NB4 (cell line): ENCODE measurements at regions not wholly inside any gene's neighbourhood (a gene's known extent, or its start where the extent isn't known, plus 50 kb on each side); places are given as distances from the start of the nearest gene placed in this dataset.

Experiments
- DNase-seq: peaks from one replicate; pipeline ENCODE4 v3.0.0; 2010; ENCODE audit warnings: low read depth
- H3K4me3 ChIP-seq: one replicate; pipeline ENCODE4 v1.5.1; 2011; ENCODE audit warnings: mild to moderate bottlenecking, low read depth, low read length, moderate library complexity
- CTCF ChIP-seq: IDR thresholded peaks from one replicate; pipeline ENCODE4 v1.5.1; 2012; ENCODE audit warnings: low read depth, low read length
- MYC ChIP-seq: IDR thresholded peaks from 2 replicates; pipeline ENCODE4 v1.6.1; 2011; ENCODE audit warnings: low read depth, low read length
- POLR2A ChIP-seq: IDR thresholded peaks from 2 replicates; pipeline ENCODE4 v1.6.1; 2011; ENCODE audit warnings: mild to moderate bottlenecking; ENCODE audit not compliant: insufficient read length; ENCODE audit errors: extremely low read depth
- TF ChIP-seq, protein P1 (sequence below): IDR thresholded peaks from 2 replicates; pipeline ENCODE4 v1.6.1; 2011; ENCODE audit warnings: low read depth, low read length

DNA sequence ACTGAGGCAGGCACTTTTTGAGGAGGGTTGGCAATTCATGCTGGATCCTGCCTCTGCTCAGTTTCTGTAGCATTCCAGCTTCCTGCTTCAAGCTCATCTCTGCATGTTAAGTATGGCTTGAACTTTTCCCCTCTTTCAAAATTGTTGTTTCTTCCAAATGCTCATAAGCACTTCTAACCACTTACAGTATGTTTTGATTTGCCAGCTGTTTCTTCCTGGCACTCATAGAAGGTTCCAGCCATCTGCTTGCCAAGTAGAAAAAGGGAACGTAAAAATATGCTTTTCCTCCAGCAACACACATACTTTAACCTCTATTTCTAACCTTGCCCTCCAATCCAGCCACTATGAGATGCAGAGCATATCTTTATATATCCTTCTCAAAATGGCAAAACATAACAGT is 692.6 kb upstream of the COBL start:
- TF ChIP-seq POLR2A (no peak), CTCF (no peak), MYC (no peak)
- TF ChIP-seq, protein P1, sequence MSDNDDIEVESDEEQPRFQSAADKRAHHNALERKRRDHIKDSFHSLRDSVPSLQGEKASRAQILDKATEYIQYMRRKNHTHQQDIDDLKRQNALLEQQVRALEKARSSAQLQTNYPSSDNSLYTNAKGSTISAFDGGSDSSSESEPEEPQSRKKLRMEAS, result no peak
- no peak overlapping the region for H3K4me3 ChIP-seq
- no peak for DNase-seq

GRCh38 chr7:52006674-52007073 is 690.1 kb upstream of the COBL start:
- TF ChIP-seq CTCF (no peak), POLR2A (no peak), MYC (no peak)
- TF ChIP-seq, protein P1, result no peak
- no peak for DNase-seq

DNA sequence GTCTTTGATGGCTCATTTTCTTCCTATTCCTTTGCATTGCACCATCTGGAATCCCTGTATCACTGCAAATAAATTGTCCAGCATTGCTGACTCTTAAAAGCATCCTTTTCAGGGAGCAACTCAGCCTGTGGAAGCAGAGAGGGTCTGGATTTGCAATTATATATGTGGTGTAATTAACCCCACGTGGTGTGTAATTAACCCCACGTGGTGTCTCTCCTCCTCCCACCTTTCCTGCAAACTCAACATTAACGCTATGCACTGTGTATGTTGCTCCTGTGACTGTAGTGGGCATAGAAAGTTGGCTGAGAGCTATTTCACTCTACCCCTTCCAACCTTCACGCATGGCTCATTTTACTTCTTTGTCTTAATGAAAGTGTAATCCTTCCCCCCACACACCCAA is 689.0 kb upstream of the COBL start:
- DNase-seq, result no peak
- TF ChIP-seq MYC, result no peak
- TF ChIP-seq POLR2A, result no peak
- no peak for TF ChIP-seq CTCF
- TF ChIP-seq, protein P1, result no peak
- H3K4me3 ChIP-seq, result no peak overlapping the region

More at GRCh38 chr7:52006674-52007073, 690.1 kb upstream of the COBL start:
- H3K4me3 ChIP-seq, result no peak overlapping the region

DNA sequence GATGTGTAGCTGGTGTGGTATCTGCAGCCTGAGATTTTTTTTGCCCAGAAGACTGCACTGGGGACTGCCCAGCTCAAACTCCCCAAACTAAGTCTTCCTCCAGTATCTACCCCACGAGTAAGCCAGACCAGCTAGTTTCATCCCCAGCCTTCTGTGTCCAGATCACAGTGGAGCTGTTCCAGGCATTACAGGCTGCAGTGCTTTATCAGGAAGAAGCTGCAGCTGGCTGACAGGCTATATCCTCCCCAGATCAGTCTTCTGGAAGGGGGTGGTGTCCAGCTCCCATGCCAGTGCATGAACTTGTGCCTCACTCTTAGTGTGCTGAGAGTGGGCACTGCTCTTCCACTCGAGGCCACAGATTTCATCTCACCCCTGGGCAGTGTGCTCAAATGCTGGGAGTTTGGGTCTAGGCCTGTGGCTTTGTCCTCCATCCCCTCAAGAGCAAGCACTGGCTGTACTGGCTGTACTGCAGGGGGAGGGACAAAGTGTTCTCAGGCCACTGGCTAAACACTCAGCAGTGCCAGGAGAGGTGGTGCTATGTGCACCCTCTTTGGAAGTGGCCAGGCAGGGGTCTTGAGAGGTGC is 679.1 kb upstream of the COBL start:
- no peak for TF ChIP-seq POLR2A
- TF ChIP-seq, protein P1, result no peak
- TF ChIP-seq CTCF, result no peak
- no peak for TF ChIP-seq MYC
- no peak for DNase-seq
- no peak overlapping the region for H3K4me3 ChIP-seq

- no peak for DNase-seq
- TF ChIP-seq, protein P1, result no peak
- TF ChIP-seq MYC (no peak), POLR2A (no peak), CTCF (no peak)
- H3K4me3 ChIP-seq, result no peak overlapping the region
Observed at GRCh38 chr7:51982653-51983052, 666.0 kb upstream of the COBL start.

- TF ChIP-seq, protein P1, result no peak
- TF ChIP-seq POLR2A, result no peak
- no peak for TF ChIP-seq CTCF
- no peak for TF ChIP-seq MYC
- no peak for DNase-seq
- H3K4me3 ChIP-seq, result no peak overlapping the region
Observed at GRCh38 chr7:51980812-51981211, 664.2 kb upstream of the COBL start.
